Ovary (tissue), 3 donors: ENCODE measurements at regions not wholly inside any gene's neighbourhood (a gene's known extent, or its start where the extent isn't known, plus 50 kb on each side); places are given as distances from the start of the nearest gene placed in this dataset.

ENCODE experiments used
- EP300 ChIP-seq: sonication (generic); formaldehyde crosslinking; IDR thresholded peaks from one replicate; pipeline ENCODE4 v1.6.1; 2017; ENCODE audit warnings: antibody characterized with exemption
- POLR2A ChIP-seq: fragments of 450-650 bp; IDR thresholded peaks from one replicate; pipeline ENCODE4 v1.6.1; 2017; ENCODE audit warnings: antibody characterized with exemption, mild to moderate bottlenecking, moderate library complexity
- TF ChIP-seq, protein P1 (sequence below), 3 donors: fragments of 450-650 bp in 2 of 3; fragments of 200-600 bp in 1 of 3; IDR thresholded peaks; one replicate each; pipeline versions ENCODE4 v1.5.1 to v1.8.0; 2016 to 2022; ENCODE audit warnings: antibody characterized with exemption in 3 of 3, mild to moderate bottlenecking in 1 of 3
- donor health status: DM: no; HTN: no; CAD: no.

DNA sequence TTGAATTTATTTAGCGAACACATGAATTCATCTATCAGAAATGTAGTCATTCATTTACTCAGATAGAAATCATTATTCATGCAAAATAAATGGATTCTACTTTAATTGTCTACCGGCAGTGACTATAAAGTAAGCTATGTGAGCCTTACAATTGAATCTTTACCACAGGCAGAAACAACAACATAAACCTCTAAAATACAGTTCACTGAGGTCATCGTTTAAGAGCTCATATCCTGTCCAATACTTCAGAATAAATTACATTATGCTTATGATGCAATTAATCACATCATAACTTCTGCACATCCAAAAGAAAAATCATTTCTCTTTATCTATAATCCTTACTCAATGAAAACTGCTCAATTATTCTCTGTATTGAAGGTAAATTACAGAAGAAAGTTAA, 244.7 kb downstream of the HNMT start:
- TF ChIP-seq, protein P1, sequence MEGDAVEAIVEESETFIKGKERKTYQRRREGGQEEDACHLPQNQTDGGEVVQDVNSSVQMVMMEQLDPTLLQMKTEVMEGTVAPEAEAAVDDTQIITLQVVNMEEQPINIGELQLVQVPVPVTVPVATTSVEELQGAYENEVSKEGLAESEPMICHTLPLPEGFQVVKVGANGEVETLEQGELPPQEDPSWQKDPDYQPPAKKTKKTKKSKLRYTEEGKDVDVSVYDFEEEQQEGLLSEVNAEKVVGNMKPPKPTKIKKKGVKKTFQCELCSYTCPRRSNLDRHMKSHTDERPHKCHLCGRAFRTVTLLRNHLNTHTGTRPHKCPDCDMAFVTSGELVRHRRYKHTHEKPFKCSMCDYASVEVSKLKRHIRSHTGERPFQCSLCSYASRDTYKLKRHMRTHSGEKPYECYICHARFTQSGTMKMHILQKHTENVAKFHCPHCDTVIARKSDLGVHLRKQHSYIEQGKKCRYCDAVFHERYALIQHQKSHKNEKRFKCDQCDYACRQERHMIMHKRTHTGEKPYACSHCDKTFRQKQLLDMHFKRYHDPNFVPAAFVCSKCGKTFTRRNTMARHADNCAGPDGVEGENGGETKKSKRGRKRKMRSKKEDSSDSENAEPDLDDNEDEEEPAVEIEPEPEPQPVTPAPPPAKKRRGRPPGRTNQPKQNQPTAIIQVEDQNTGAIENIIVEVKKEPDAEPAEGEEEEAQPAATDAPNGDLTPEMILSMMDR (IDR thresholded peaks at IDR 0.05), result no peak
- TF ChIP-seq EP300, result no peak
- TF ChIP-seq POLR2A, result no peak
